Parathyroid adenoma (tissue), 2 donors: ENCODE measurements at regions not wholly inside any gene's neighbourhood (a gene's known extent, or its start where the extent isn't known, plus 50 kb on each side); places are given as distances from the start of the nearest gene placed in this dataset.
"Not testable (repeated sequence)": the region's sequence is repeated elsewhere in the genome, so short reads cannot be mapped to it uniquely, and the experiment has no call there.

ENCODE experiments used
- H2AFZ ChIP-seq: fragments of 300-600 bp; sonication (generic); one replicate; pipeline ENCODE4 v1.7.0; 2017; ENCODE audit warnings: antibody characterized with exemption, mild to moderate bottlenecking
- H3K27ac ChIP-seq: fragments of 300-600 bp; sonication (generic); one replicate; pipeline ENCODE4 v1.7.0; 2017
- H3K27me3 ChIP-seq: fragments of 300-600 bp; sonication (generic); one replicate; pipeline ENCODE4 v1.7.0; 2017; ENCODE audit warnings: low read length; ENCODE audit not compliant: control insufficient read depth, insufficient read depth
- H3K36me3 ChIP-seq: fragments of 300-600 bp; sonication (generic); one replicate; pipeline ENCODE4 v1.7.0; 2017; ENCODE audit warnings: low read length; ENCODE audit not compliant: control insufficient read depth, insufficient read depth
- H3K4me1 ChIP-seq: fragments of 300-600 bp; sonication (generic); one replicate; pipeline ENCODE4 v1.7.0; 2017; ENCODE audit warnings: control low read depth
- H3K4me2 ChIP-seq: fragments of 300-600 bp; sonication (generic); one replicate; pipeline ENCODE4 v1.7.0; 2017; ENCODE audit warnings: low read length
- H3K4me3 ChIP-seq: fragments of 300-600 bp; sonication (generic); one replicate; pipeline ENCODE4 v1.7.0; 2017; ENCODE audit warnings: low read depth, low read length
- H3K79me2 ChIP-seq: fragments of 300-600 bp; sonication (generic); one replicate; pipeline ENCODE4 v1.7.0; 2017; ENCODE audit warnings: control low read depth
- H3K9ac ChIP-seq: fragments of 300-600 bp; sonication (generic); one replicate; pipeline ENCODE4 v1.7.0; 2017; ENCODE audit warnings: mild to moderate bottlenecking
- H3K9me3 ChIP-seq: fragments of 300-600 bp; sonication (generic); one replicate; pipeline ENCODE4 v1.7.0; 2017; ENCODE audit warnings: low read length; ENCODE audit not compliant: control insufficient read depth
- TF ChIP-seq, protein P1 (sequence below): fragments of 300-600 bp; sonication (generic); IDR thresholded peaks from one replicate; pipeline ENCODE4 v1.7.0; 2017; ENCODE audit warnings: antibody characterized with exemption, mild to moderate bottlenecking
- donor health status: primary hyperparathyroidism.

DNA sequence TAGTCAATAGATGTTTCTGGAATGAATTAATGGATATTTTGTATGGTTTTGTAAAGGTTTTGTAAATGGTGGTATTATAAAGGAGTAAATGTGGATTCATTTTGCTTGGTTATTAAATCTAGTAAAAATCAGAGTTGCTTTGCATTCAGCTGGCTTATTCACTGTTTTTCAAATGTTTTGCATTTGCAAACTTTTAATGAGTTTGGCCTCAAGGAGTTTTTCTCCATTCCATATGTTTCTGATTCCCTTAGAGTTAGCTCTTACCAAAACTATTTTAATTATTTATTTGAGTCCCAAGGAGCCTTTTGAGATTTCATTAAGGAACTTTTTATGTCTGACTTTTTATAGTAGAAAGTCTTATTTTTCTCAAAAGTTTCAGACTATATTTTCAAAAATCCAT, 992.2 kb downstream of the DIPK2A start:
- Histone ChIP-seq H3K4me2 (no peak overlapping the region), H3K9ac (no peak overlapping the region), H3K27ac (no peak overlapping the region), H2AFZ (no peak overlapping the region), H3K27me3 (no peaks in the 10 kb centered on the region), H3K4me3 (no peak overlapping the region), H3K79me2 (no peaks in the 10 kb centered on the region), H3K9me3 (no peaks in the 10 kb centered on the region), H3K36me3 (no peaks in the 10 kb centered on the region), H3K4me1 (no peaks in the 10 kb centered on the region)
- TF ChIP-seq, protein P1, sequence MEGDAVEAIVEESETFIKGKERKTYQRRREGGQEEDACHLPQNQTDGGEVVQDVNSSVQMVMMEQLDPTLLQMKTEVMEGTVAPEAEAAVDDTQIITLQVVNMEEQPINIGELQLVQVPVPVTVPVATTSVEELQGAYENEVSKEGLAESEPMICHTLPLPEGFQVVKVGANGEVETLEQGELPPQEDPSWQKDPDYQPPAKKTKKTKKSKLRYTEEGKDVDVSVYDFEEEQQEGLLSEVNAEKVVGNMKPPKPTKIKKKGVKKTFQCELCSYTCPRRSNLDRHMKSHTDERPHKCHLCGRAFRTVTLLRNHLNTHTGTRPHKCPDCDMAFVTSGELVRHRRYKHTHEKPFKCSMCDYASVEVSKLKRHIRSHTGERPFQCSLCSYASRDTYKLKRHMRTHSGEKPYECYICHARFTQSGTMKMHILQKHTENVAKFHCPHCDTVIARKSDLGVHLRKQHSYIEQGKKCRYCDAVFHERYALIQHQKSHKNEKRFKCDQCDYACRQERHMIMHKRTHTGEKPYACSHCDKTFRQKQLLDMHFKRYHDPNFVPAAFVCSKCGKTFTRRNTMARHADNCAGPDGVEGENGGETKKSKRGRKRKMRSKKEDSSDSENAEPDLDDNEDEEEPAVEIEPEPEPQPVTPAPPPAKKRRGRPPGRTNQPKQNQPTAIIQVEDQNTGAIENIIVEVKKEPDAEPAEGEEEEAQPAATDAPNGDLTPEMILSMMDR = no peak

GRCh38 chr3:144966560-144966959, 994.9 kb downstream of the DIPK2A start:
- no peaks in the 10 kb centered on the region for H3K79me2 ChIP-seq
- no peak overlapping the region for H3K4me2 ChIP-seq
- no peaks in the 10 kb centered on the region for H3K9me3 ChIP-seq
- no peaks in the 10 kb centered on the region for H3K27me3 ChIP-seq
- TF ChIP-seq, protein P1 = no peak
- no peak overlapping the region for H3K4me3 ChIP-seq
- no peaks in the 10 kb centered on the region for H3K4me1 ChIP-seq
- H3K9ac ChIP-seq = no peak overlapping the region
- no peaks in the 10 kb centered on the region for H3K36me3 ChIP-seq
- H2AFZ ChIP-seq = no peak overlapping the region
- no peak overlapping the region for H3K27ac ChIP-seq

- H3K36me3 ChIP-seq = no peaks in the 10 kb centered on the region
- no peaks in the 10 kb centered on the region for H3K27me3 ChIP-seq
- no peak overlapping the region for H3K4me3 ChIP-seq
- TF ChIP-seq, protein P1 = no peak
- no peak overlapping the region for H3K4me2 ChIP-seq
- H3K4me1 ChIP-seq = no peaks in the 10 kb centered on the region
- H3K9me3 ChIP-seq = no peaks in the 10 kb centered on the region
- H2AFZ ChIP-seq = no peak overlapping the region
- H3K27ac ChIP-seq = no peak overlapping the region
- H3K79me2 ChIP-seq = no peaks in the 10 kb centered on the region
- H3K9ac ChIP-seq = no peak overlapping the region
Measured at GRCh38 chr3:144968750-144969350, 997.2 kb downstream of the DIPK2A start.

DNA sequence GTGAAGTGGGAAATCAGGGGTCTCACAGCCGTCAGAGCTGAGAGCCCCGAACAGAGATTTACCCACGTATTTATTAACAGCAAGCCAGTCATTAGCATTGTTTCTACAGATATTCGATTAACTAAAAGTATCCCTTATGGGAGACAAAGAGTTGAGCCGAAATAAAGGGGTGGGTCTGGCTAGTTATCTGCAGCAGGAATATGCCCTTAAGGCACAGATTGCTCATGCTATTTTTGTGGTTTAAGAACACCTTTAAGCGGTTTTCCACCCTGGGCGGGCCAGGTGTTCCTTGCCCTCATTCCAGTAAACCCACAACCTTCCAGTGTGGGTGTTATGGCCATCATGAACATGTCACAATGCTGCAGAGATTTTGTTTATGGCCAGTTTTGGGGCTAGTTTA, 1012.9 kb downstream of the DIPK2A start:
- not testable (repeated sequence) for H3K4me3 ChIP-seq, H3K36me3 ChIP-seq, H3K4me2 ChIP-seq, H3K9ac ChIP-seq, H3K9me3 ChIP-seq, H3K4me1 ChIP-seq, H2AFZ ChIP-seq, H3K27me3 ChIP-seq, H3K27ac ChIP-seq, H3K79me2 ChIP-seq

DNA sequence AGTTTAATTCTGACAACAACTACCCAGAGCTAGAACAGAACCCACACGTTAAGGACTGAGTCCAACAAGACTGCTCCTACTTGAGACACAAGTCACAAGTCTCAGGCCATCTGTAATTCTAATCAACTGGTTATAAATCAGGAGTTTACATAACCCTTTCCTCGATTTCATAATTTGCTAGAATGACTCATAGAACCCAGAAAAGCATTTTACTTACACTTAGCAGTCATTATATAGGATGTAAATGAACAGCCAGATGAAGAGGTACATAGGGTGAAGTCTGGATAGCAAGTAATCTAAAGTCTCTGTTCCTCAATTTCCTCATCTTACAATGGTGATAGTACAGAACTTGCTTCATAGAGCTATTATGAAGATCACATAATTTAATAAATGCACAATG, 1018.2 kb downstream of the DIPK2A start:
- no peaks in the 10 kb centered on the region for H3K4me1 ChIP-seq
- H3K79me2 ChIP-seq = no peaks in the 10 kb centered on the region
- H2AFZ ChIP-seq = no peak overlapping the region
- no peaks in the 10 kb centered on the region for H3K27me3 ChIP-seq
- H3K36me3 ChIP-seq = no peaks in the 10 kb centered on the region
- no peak overlapping the region for H3K4me2 ChIP-seq
- H3K9me3 ChIP-seq = no peaks in the 10 kb centered on the region
- TF ChIP-seq, protein P1 = no peak
- no peak overlapping the region for H3K27ac ChIP-seq
- H3K4me3 ChIP-seq = no peak overlapping the region
- H3K9ac ChIP-seq = no peak overlapping the region
